HG02588 (cell line): ENCODE measurements at regions not wholly inside any gene's neighbourhood (a gene's known extent, or its start where the extent isn't known, plus 50 kb on each side); places are given as distances from the start of the nearest gene placed in this dataset.

Experiments used
- ATAC-seq: cut with Tn5 transposase; IDR thresholded peaks from one replicate; pipeline ENCODE4 v1.9.1; 2021; ENCODE audit warnings: mild to moderate bottlenecking, moderate library complexity; ENCODE audit not compliant: unreplicated experiment

DNA sequence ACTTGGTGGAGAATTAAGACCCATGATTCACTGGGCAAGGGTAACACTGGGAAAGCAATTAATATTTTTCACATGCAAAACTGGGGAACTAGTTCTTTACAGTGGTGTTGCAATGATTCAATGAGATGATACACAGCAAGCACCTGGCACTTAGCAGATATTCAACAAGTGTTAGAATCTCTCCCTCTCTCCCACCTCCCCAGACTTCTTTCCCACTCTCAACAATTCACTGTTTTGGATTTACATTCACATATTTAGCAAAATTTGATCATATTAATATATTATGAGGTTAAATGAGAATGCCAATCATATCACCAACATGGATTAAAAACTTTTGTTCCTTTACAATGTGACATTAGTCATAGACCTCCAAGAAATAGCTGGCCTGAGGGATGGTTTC, 223.1 kb upstream of the GRIP1 start:
- ATAC-seq = no peak

DNA sequence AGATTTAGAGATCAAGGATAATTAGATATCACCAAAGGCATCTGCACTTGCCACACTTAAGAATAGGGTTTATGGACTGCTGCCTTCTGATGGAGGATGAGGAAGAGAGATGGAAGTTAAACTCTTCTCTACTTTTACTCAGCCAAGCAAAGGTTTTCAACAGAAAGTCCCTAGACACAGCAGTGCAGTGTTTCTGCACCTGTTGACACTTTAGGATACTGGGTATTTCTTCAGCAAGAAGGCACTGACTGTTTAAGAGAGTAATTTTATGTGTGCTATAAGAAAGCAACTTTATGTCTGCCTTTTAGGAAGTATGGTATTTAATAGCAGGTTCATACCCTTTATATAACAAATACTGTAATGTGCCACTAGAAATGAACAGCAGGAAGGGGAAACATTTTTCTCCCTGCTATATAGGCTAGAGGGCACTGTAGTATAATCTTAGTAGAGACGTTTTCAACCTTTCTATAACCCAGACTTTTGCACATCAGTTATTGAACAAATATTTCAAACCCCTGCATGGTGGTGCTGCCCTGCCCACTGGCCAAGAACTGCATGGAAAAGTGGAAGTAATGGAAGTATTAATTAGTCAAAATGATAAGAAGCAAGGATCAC, 225.0 kb upstream of the GRIP1 start:
- no peak for ATAC-seq

DNA sequence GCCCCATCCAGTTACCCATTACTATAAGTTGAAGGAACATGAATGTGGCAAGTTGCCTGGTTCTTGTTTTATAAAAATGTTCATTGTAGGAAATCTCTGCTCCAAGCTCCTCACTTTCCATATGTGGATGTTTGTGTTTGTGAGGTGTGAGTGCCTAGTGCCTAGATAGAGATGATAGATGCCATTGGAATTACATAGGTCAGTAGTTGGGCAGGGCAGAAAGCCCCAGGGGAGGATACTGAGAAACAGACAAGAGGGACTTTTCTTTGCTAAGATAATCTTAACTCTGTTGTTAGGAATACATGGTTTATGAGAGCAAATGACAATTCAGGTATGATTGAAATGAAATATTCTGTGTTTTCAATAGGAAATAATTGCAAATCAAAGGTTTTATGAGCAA, 226.3 kb upstream of the GRIP1 start:
- no peak for ATAC-seq

DNA sequence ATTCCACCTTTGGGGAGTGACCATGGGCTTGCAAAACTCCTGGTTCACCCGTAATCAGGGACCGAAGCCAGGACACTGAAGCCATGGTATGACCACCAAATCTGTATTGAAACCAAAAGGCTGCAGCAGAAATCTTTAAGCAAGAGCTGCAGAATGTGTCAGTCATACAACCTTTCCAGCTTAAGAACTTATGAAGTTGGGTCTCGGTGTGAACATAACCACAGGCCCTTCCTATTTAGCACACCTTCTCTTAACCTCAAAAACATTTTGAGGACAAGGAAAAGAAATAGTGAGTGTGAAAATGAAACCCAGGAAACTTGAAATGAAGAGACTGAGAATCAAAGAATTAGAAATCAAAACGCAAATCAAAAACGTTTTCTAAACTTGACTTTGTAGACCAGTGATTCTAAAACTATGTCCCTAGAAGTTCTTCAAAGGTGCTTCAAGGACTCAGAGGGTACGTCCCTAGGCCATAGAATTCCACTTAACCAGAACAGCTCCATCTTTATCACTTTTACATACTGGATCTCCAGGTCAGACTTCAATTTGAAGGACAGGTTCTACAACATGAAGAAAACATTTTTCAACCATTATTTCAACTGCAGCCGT, 231.6 kb upstream of the GRIP1 start:
- no peak for ATAC-seq

DNA sequence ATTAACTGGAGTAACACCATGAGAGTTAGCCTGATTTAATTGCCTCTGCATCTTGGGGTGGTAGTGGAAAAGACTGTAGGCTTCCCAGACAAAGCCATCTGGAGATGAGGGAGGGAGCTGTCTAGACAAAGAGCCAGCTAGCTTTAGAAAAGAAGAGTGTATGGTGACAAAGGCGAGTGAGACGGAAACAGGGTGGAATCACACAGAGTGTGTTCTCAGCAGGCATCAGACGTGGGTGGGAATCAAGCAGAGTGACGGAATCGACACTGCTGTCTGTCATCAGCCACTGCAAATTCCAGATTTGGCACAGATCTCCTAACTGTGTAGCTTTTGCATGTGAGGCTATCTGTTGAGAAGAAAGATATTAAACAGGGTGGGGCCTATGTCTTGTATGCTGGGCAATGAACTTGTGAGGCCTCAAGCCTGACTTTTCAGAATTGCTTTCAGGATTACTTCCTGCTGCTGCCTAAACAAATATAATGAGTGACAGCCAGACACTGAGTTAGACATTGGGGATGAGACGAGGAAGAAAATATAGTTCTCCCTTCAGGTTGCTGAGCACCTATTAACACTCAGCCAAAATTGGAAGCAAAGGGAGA, 236.5 kb upstream of the GRIP1 start:
- ATAC-seq = no peak

DNA sequence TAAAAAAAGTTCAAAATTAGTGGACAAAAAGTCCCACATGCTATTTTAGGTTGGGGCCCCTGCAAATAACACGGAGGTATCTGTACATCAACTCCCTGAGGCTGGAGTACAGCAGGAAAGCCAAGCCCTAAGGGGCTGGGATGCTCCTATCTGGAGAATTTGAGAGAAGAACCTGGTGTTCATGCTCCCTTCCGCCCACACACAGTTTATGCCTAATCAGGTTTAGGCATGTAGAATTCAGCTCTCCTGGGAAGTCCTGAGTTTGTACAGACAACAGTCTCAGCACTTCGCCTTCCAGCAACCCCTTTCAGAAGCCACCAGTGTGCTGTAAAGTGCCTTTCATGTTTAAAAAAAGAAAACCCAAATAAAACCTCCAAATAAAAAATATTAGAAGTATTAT, 237.3 kb upstream of the GRIP1 start:
- no peak for ATAC-seq

DNA sequence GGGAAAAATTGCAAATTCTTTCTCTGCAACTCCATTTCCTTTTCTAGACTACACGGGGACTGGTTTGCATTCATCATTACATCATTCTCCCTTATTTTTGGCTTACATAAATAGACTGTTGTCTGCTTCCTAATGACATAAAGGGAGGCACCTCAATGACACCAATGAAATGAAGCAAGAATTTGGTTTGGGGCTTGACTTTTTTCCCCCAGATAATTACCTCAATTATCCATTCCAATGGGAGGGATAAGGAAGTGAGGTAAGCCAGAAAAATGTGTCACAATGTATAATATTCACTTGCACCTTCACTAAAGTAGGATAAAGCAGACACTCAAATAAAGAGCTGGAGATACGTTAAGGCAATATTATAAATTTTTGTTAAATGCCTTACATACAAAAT, 240.6 kb upstream of the GRIP1 start:
- ATAC-seq = no peak

DNA sequence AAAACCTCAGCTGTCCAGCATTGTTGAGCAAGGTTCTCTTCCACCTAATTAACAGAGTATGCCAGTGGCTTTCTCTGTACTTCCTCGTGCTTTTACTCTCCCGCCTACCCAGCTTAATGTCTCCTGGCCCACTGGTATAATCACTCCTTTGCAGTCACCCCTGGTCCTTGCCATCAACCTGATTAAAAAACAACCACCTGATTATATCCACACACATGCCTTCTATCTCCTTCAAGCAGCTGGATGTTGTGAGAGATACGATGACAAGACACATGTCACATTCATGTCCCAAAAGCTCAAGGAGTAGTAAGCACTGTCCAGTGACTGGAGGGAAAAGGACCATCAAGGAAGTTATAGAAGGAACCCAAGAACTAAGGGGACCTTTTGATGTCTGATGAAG, 241.3 kb upstream of the GRIP1 start:
- ATAC-seq = no peak

DNA sequence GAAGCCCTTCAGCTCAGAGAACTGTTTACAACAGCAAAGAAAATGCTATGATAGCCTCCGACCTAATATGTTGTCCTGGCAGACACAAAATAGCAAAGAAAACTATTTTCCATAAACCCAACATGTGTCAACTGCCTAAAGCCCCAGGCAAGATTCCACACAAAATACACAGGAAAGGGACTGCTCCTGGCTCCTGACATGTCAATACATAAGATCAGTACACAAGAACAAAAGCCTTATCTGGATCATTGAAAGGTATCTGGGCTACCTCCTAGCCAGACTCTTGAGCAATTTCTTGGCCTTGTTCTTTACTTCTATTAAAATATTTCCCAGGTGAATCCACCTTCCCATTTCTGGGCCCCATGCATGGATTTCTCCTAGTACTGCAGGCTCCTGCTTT, 242.3 kb upstream of the GRIP1 start:
- ATAC-seq = no peak

DNA sequence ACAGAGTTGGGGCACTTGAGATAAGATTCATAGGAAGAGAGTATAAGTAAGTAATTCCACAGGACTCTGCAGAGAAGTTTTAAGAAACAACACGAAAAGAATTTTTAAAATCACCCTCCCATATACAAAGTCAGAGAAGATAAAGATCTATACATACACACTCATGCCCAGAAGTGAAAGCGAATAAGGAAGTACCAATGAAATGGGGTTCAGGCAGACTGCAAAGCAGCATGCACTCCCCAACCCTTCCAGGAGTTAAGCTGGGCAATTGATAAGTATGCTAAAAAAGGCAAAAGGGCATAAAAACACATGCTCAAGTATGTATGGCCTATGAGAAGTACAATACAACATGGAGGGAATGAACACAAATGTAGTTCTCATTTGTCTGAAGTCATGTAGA, 246.2 kb upstream of the GRIP1 start:
- ATAC-seq = no peak

DNA sequence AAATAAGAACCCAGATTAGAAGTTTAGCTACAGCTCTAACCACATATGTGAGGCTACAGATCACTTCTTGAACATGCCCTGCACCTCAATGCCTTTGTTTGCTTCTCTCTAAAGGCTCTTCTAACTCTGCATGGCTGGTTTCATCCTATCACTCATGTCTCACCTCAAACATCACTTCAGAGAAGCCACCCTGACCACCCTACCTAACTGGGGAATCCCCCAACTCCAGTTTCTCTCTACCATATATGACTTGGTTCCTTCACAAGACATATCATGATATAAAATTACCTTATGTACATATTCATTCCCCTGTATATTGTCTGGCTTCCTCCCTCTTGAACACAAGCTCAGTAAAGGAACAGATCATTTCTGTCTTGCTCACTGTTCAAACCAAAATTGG, 250.2 kb upstream of the GRIP1 start:
- no peak for ATAC-seq

DNA sequence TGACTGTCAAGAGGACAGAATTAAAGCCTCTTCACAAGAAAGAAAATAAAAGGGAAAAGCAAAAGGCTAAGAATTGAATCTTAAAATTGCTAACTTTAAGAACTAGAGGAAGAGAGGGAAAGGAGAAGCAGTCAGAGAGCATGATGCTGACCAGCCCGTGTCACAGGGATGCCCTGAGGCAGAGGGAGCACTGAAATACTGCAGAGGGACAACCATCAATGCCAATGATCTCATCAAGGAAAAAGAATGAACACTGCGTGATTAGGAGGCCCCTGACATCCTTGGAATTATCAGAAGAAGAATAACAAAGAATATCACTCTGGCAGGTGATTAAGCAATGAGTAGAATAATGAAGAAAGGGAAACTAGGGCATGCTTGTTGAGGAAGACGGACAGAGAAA, 252.2 kb upstream of the GRIP1 start:
- no peak for ATAC-seq

DNA sequence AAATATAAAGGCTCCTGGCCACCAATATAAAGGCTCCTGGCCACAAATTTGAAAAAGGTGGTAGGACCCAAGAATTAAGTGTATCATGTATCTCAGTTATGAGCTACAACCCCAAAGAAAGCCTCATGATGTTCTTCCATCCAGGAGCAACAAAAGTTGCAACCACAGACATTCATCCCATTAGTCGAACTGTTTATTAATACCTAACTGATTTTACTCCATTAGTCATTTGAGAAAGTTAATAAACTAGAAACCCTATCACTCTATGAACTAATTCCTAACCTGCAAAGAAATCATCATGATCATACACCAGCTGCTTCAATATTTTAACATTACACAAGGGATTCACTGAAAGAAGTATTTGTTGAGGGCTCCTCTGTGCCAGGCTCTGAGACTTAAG, 253.2 kb upstream of the GRIP1 start:
- ATAC-seq = no peak

DNA sequence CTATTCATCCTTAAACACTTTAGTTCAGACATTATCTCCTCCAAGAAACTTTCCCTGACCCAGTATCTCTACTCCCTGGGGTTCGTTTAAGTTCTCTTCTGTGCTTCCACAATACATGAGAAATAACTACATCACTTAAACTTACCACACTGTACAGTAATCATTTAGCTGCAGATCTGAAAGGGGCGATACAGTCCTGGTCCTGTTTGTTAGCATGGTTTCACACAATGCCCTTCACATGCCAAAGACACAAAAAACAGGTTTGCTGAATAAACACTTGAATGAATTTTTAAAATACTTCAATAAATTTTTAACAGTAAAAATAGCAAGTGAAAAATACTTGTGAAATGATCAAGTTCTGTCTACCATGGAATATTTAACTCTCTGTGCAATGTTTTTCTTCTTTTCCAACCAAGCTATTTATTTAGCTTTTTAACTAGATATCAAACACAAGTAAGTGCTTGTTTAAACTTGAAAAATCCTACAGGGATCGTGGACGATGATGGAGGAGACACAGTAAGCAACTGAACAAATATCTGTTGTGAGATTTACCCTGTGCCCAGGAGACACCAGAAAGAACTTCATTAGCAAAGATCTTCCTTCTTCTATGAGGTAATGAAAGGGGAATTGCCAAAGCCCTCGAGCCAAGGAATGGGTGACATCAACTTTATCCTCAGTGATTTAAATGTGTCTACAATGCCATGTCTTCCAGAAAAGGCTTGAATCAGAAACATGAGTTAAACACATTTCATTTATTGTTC, 255.6 kb upstream of the GRIP1 start:
- no peak for ATAC-seq

DNA sequence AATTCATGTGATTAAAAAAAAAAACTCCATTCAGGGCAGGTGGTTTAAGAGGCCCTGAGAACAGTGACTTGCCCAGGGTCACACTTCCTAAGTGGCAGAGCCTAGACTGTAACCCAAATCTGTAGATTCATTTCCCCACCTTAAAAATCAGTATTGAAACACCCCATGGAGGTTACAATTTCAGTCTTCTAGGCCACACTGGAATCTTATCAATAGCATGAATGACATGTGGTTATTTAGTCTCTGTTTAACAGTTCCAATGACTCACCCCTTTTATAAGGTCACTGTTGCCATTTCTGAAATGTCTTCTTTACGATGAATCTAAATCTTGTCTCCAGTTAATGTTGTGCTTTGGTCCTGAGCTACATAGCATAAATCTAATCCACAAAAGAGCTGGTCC, 262.3 kb upstream of the GRIP1 start:
- ATAC-seq = no peak

DNA sequence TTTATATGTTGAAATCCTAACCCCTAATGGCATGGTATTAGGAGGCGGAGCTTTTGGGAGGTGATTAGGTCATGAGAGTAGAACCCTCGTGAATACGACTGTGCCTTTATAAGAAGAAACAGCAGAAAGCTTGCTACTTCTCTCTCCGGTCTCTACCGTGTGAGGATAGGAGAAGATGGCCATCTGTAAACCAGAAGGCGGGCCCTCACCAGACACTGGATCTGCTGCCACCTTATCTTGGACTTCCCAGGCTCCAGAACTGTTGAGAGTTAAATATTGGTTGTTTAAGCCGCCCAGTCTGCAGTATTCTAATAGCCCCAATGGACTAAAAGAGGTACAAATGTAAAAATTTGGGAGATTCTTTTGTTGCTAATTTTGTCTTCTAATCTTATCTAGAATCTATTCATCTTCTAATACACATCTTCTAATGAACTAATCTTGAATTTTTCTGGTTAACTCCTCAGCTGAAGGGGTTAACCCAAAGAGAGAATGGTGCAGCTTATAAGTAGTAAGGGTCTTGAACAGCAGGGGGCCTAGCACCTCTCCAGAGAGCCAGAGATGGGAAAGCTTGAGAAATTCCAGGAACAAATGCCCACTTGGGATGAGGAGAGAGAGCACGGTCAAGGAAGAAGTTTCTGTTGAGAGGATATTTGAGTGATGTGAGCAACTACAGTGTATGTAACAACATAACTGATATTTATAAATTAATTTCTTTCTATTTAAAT, 264.0 kb upstream of the GRIP1 start:
- no peak for ATAC-seq

DNA sequence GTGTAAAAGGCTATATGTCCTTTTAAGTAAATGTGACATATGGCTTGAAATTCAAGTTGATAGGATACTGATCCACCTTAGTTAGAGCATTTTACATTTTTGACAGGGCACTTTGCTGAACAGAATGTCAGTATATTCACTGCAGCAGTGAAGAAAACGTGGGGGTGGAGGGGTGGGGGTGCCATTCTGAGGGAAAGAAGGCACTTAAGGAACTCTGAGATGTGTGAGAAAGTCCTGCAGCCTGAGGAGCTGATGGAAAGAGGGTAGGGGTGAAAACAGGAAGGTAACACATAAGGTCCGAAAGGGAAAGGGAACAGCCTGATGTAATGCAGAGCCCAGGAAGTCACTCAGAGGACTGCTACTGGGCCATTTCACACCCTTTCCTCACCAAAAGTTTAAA, 265.5 kb upstream of the GRIP1 start:
- ATAC-seq = no peak

DNA sequence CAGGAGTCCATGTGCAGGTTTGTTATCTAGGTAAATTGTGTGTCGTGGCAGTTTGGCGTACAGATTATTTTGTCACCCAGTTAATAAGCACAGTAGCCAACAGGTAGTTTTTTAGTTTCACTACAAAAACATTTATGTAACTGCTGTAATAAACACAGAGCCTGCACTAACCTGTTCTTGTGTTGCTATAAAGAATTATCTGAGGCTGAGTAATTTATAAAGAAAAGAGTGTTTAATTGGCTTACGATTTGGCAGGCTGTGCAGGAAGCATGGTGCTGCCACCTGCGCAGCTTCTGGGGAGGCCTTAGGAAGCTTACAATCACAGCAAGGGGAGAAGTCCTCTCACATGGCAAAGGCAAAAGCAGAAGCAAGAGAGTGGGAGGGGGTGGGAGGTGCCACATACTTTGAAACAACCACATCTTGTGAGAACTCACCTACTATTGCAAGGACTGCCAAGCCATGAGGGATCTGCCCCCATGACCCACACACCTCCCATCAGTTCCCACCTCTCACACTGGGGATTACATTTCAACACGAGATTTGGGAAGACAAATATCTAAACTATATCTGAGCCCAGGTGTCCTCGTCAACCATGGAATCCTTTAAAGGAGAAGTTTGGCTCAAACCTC, 266.4 kb upstream of the GRIP1 start:
- ATAC-seq = no peak

DNA sequence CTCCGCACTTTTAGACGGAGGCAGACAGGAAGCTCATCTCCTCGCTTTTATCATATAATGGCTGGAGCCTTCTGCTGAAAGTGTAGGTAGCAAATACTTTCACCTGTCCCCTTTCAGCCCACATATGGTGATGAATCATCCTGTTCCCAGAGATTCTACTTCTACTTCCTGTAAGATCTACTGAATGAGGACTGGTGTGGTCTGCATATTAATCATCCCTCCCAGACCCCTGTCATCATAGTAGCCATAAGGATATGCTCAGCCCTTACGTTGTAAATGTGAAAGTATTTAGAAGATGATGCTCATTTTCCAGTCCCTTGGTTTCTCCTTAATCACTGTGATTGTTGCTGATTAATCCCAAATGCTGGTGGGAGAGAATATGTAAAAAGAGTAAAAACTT, 268.2 kb upstream of the GRIP1 start:
- ATAC-seq = no peak

DNA sequence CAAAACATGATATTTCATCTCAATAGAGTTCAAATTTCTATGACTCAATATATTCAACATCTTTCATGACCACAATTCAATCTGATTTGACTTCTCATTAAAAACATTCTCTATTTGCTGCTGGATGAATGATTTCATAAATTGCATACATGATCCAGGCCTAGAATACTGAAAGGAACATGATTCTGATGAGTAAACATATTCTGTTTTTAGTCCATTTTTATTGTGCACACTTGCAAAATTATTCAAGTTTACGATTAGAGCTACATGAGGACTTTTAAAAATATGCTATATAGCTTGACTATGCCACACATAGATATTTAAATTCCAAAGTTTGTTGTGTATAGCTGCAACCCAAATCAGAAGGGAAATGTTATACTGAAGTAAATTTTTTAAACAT, 273.8 kb upstream of the GRIP1 start:
- ATAC-seq = no peak

DNA sequence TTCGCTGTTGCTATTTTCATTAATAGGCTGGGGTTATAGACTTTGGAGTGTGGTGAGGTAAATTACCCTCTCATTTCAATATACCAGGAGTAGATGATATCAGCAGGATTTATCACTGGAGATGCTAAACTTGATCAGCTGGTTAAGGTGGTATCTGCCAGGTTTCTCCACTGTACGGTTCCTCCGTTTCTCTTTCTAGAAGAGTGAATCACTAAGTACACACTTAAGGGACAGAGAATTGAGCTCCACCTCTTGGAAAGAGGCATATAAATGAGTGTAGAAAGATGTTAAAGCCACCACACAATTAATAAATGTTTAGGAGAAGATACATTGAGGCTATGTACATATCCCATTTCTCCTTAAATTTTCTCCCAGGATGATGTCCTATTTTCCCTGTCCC, 277.4 kb upstream of the GRIP1 start:
- ATAC-seq = no peak
